ENCODE measurements at regions not wholly inside any gene's neighbourhood (a gene's known extent, or its start where the extent isn't known, plus 50 kb on each side); places are given as distances from the start of the nearest gene placed in this dataset.
"Not testable (repeated sequence)": the region's sequence is repeated elsewhere in the genome, so short reads cannot be mapped to it uniquely, and the experiment has no call there.

GRCh38 chr2:7736646-7737305 lies 819.6 kb downstream of the RNF144A start:
- in situ Hi-C loops (cut with MboI; ENCODE audit: low sequenced_read_pairs): no loop called here

- in situ Hi-C loops (cut with MboI; ENCODE audit: low sequenced_read_pairs): no loop called here
Measured at GRCh38 chr2:7738596-7738995, 821.4 kb downstream of the RNF144A start.

- in situ Hi-C loops (cut with MboI; ENCODE audit: low sequenced_read_pairs): no loop called here
Measured at GRCh38 chr2:7740114-7740513, 822.9 kb downstream of the RNF144A start.

GRCh38 chr2:7742301-7742700 lies 825.1 kb downstream of the RNF144A start:
- in situ Hi-C loops (cut with MboI; ENCODE audit: low sequenced_read_pairs): no loop called here

GRCh38 chr2:7744827-7745226 lies 827.6 kb downstream of the RNF144A start:
- in situ Hi-C loops (cut with MboI; ENCODE audit: low sequenced_read_pairs): no loop called here

- in situ Hi-C loops (cut with MboI; ENCODE audit: low sequenced_read_pairs): no loop called here
Measured at GRCh38 chr2:7745369-7745768, 828.2 kb downstream of the RNF144A start.

- in situ Hi-C loops (cut with MboI; ENCODE audit: low sequenced_read_pairs): no loop called here
Measured at GRCh38 chr2:7748717-7749415, 831.7 kb downstream of the RNF144A start.

GRCh38 chr2:7749895-7750559 lies 832.8 kb downstream of the RNF144A start:
- in situ Hi-C loops (cut with MboI; ENCODE audit: low sequenced_read_pairs): no loop called here

- in situ Hi-C loops (cut with MboI; ENCODE audit: low sequenced_read_pairs): no loop called here
Measured at GRCh38 chr2:7752291-7752690, 835.1 kb downstream of the RNF144A start.

GRCh38 chr2:7753777-7754176 lies 836.6 kb downstream of the RNF144A start:
- in situ Hi-C loops (cut with MboI; ENCODE audit: low sequenced_read_pairs): no loop called here

- in situ Hi-C loops (cut with MboI; ENCODE audit: low sequenced_read_pairs): no loop called here
Measured at GRCh38 chr2:7755879-7756278, 838.7 kb downstream of the RNF144A start.

- in situ Hi-C loops (cut with MboI; ENCODE audit: low sequenced_read_pairs): no loop called here
Measured at GRCh38 chr2:7758073-7758759, 841.0 kb downstream of the RNF144A start.

GRCh38 chr2:7759898-7760297 lies 842.7 kb downstream of the RNF144A start:
- in situ Hi-C loops (cut with MboI; ENCODE audit: low sequenced_read_pairs): no loop called here

GRCh38 chr2:7763418-7763817 lies 846.2 kb downstream of the RNF144A start:
- in situ Hi-C loops (cut with MboI; ENCODE audit: low sequenced_read_pairs): not testable (repeated sequence)

- in situ Hi-C loops (cut with MboI; ENCODE audit: low sequenced_read_pairs): no loop called here
Measured at GRCh38 chr2:7765236-7765635, 848.0 kb downstream of the RNF144A start.

- in situ Hi-C loops (cut with MboI; ENCODE audit: low sequenced_read_pairs): no loop called here
Measured at GRCh38 chr2:7766088-7766722, 849.0 kb downstream of the RNF144A start.

GRCh38 chr2:7766978-7767565 lies 849.9 kb downstream of the RNF144A start:
- in situ Hi-C loops (cut with MboI; ENCODE audit: low sequenced_read_pairs): no loop called here

- in situ Hi-C loops (cut with MboI; ENCODE audit: low sequenced_read_pairs): no loop called here
Measured at GRCh38 chr2:7767902-7768301, 850.7 kb downstream of the RNF144A start.

GRCh38 chr2:7771781-7772180 lies 854.6 kb downstream of the RNF144A start:
- in situ Hi-C loops (cut with MboI; ENCODE audit: low sequenced_read_pairs): no loop called here

Measured in HL-60/S4 treated with phorbol 12-myristate 13-acetate at 8.2 ng/mL for 4 days and 3 days (cell line).